Activated T-helper 17 cell treated with anti-CD3 and anti-CD28 coated beads, Interleukin-2, amount 50 U/mL, for 72 hours (primary cell): ENCODE measurements at regions not wholly inside any gene's neighbourhood (a gene's known extent, or its start where the extent isn't known, plus 50 kb on each side); places are given as distances from the start of the nearest gene placed in this dataset.
"Not testable (repeated sequence)": the region's sequence is repeated elsewhere in the genome, so short reads cannot be mapped to it uniquely, and the experiment has no call there.

Experiments
- ATAC-seq: fragments of 150-1000 bp; cut with Tn5 transposase; replicated peaks from 2 replicates; pipeline ENCODE4 v1.10.0; 2021; ENCODE audit warnings: mild to moderate bottlenecking, moderate library complexity
- H3K27ac Mint-ChIP-seq: one replicate; pipeline ENCODE4 v1.8.0; 2022; ENCODE audit warnings: mixed read lengths
- H3K27me3 Mint-ChIP-seq: one replicate; pipeline ENCODE4 v1.8.0; 2022; ENCODE audit warnings: mixed read lengths
- H3K36me3 Mint-ChIP-seq: one replicate; pipeline ENCODE4 v1.8.0; 2022; ENCODE audit warnings: low read depth, mild to moderate bottlenecking, mixed read lengths
- H3K4me1 Mint-ChIP-seq: one replicate; pipeline ENCODE4 v1.8.0; 2022; ENCODE audit warnings: mixed read lengths
- H3K4me3 Mint-ChIP-seq: one replicate; pipeline ENCODE4 v1.8.0; 2022; ENCODE audit warnings: mild to moderate bottlenecking, mixed read lengths
- H3K9me3 Mint-ChIP-seq: one replicate; pipeline ENCODE4 v1.8.0; 2022; ENCODE audit warnings: mixed read lengths

GRCh38 chr6:27775796-27776184 lies 136.4 kb downstream of the OR2B2 start:
- Mint-ChIP-seq H3K27ac (no peak overlapping the region), H3K9me3 (no peaks in the 10 kb centered on the region), H3K4me1 (no peaks in the 10 kb centered on the region), H3K36me3 (peaks cover 5% of the 10 kb centered on the region), H3K4me3 (no peak overlapping the region), H3K27me3 (peaks cover 10% of the 10 kb centered on the region)
- ATAC-seq: no peak

- H3K4me3 Mint-ChIP-seq, H3K27ac Mint-ChIP-seq, H3K36me3 Mint-ChIP-seq, ATAC-seq, H3K9me3 Mint-ChIP-seq, H3K4me1 Mint-ChIP-seq, H3K27me3 Mint-ChIP-seq: not testable (repeated sequence)
Observed at GRCh38 chr6:27775138-27775795, 136.9 kb downstream of the OR2B2 start.

- not testable (repeated sequence) for H3K4me3 Mint-ChIP-seq, H3K9me3 Mint-ChIP-seq, H3K4me1 Mint-ChIP-seq, H3K36me3 Mint-ChIP-seq, H3K27me3 Mint-ChIP-seq, H3K27ac Mint-ChIP-seq, ATAC-seq
Observed at GRCh38 chr6:27774264-27774600, 138.0 kb downstream of the OR2B2 start.

GRCh38 chr6:27773542-27774263 lies 138.5 kb downstream of the OR2B2 start:
- H3K36me3 Mint-ChIP-seq, H3K4me3 Mint-ChIP-seq, H3K4me1 Mint-ChIP-seq, H3K27ac Mint-ChIP-seq, H3K9me3 Mint-ChIP-seq, ATAC-seq, H3K27me3 Mint-ChIP-seq: not testable (repeated sequence)

- peak overlapping the region; percentile 14 for H3K27ac Mint-ChIP-seq
- H3K4me3 Mint-ChIP-seq: peak overlapping the region; percentile 51
- no peaks in the 10 kb centered on the region for H3K9me3 Mint-ChIP-seq
- H3K27me3 Mint-ChIP-seq: peaks cover 5% of the 10 kb centered on the region
- H3K36me3 Mint-ChIP-seq: peaks cover 2% of the 10 kb centered on the region
- H3K4me1 Mint-ChIP-seq: no peaks in the 10 kb centered on the region
- peak; percentile 98 for ATAC-seq
Observed at GRCh38 chr6:27772261-27773001, 139.8 kb downstream of the OR2B2 start.

- peaks cover 4% of the 10 kb centered on the region for H3K27me3 Mint-ChIP-seq
- ATAC-seq: no peak
- no peak overlapping the region for H3K27ac Mint-ChIP-seq
- H3K4me3 Mint-ChIP-seq: no peak overlapping the region
- no peaks in the 10 kb centered on the region for H3K9me3 Mint-ChIP-seq
- no peaks in the 10 kb centered on the region for H3K4me1 Mint-ChIP-seq
- no peaks in the 10 kb centered on the region for H3K36me3 Mint-ChIP-seq
Observed at GRCh38 chr6:27771235-27771634, 141.0 kb downstream of the OR2B2 start.

- Mint-ChIP-seq H3K9me3 (no peaks in the 10 kb centered on the region), H3K4me3 (no peak overlapping the region), H3K4me1 (no peaks in the 10 kb centered on the region), H3K36me3 (no peaks in the 10 kb centered on the region), H3K27me3 (peaks cover 4% of the 10 kb centered on the region), H3K27ac (no peak overlapping the region)
- ATAC-seq: no peak
Observed at GRCh38 chr6:27770724-27771123, 141.5 kb downstream of the OR2B2 start.

- Mint-ChIP-seq H3K9me3 (no peaks in the 10 kb centered on the region), H3K4me1 (no peaks in the 10 kb centered on the region)
Observed at GRCh38 chr6:27768556-27768955, 143.6 kb downstream of the OR2B2 start.

GRCh38 chr6:27767851-27768250 lies 144.3 kb downstream of the OR2B2 start:
- Mint-ChIP-seq H3K4me3 (no peak overlapping the region), H3K9me3 (no peaks in the 10 kb centered on the region), H3K36me3 (no peaks in the 10 kb centered on the region), H3K27ac (no peak overlapping the region), H3K27me3 (no peaks in the 10 kb centered on the region), H3K4me1 (no peaks in the 10 kb centered on the region)
- ATAC-seq: no peak

More at GRCh38 chr6:27768556-27768955, 143.6 kb downstream of the OR2B2 start:
- H3K36me3 Mint-ChIP-seq: no peaks in the 10 kb centered on the region
- H3K4me3 Mint-ChIP-seq: no peak overlapping the region
- no peaks in the 10 kb centered on the region for H3K27me3 Mint-ChIP-seq
- ATAC-seq: no peak
- H3K27ac Mint-ChIP-seq: no peak overlapping the region

- Mint-ChIP-seq H3K4me3 (no peak overlapping the region), H3K36me3 (no peaks in the 10 kb centered on the region), H3K27me3 (no peaks in the 10 kb centered on the region), H3K27ac (no peak overlapping the region), H3K4me1 (no peaks in the 10 kb centered on the region), H3K9me3 (no peaks in the 10 kb centered on the region)
- ATAC-seq: no peak
Observed at GRCh38 chr6:27766405-27766804, 145.8 kb downstream of the OR2B2 start.

- no peaks in the 10 kb centered on the region for H3K36me3 Mint-ChIP-seq
Observed at GRCh38 chr6:27765028-27765590, 147.1 kb downstream of the OR2B2 start.

GRCh38 chr6:27761391-27761790 lies 150.8 kb downstream of the OR2B2 start:
- Mint-ChIP-seq H3K4me3 (peak overlapping the region; percentile 72), H3K36me3 (no peaks in the 10 kb centered on the region), H3K27ac (peak overlapping the region; percentile 71), H3K4me1 (peaks cover 14% of the 10 kb centered on the region), H3K9me3 (no peaks in the 10 kb centered on the region), H3K27me3 (no peaks in the 10 kb centered on the region)
- ATAC-seq: peak; percentile 25

More at GRCh38 chr6:27765028-27765590, 147.1 kb downstream of the OR2B2 start:
- no peak overlapping the region for H3K4me3 Mint-ChIP-seq
- H3K27me3 Mint-ChIP-seq: no peaks in the 10 kb centered on the region
- H3K27ac Mint-ChIP-seq: no peak overlapping the region
- no peaks in the 10 kb centered on the region for H3K9me3 Mint-ChIP-seq
- H3K4me1 Mint-ChIP-seq: peaks cover 7% of the 10 kb centered on the region
- ATAC-seq: no peak

- Mint-ChIP-seq H3K4me1 (peaks cover 15% of the 10 kb centered on the region), H3K9me3 (no peaks in the 10 kb centered on the region), H3K4me3 (peak overlapping the region; percentile 72), H3K36me3 (no peaks in the 10 kb centered on the region), H3K27ac (peak overlapping the region; percentile 49), H3K27me3 (no peaks in the 10 kb centered on the region)
- peak; percentile 47 for ATAC-seq
Observed at GRCh38 chr6:27760464-27760863, 151.7 kb downstream of the OR2B2 start.

GRCh38 chr6:27759930-27760329 lies 152.3 kb downstream of the OR2B2 start:
- Mint-ChIP-seq H3K4me1 (peaks cover 18% of the 10 kb centered on the region), H3K4me3 (peak overlapping the region; percentile 72), H3K27ac (peak overlapping the region; percentile 49), H3K36me3 (no peaks in the 10 kb centered on the region), H3K27me3 (no peaks in the 10 kb centered on the region), H3K9me3 (no peaks in the 10 kb centered on the region)
- no peak for ATAC-seq

- Mint-ChIP-seq H3K4me1 (peaks cover 29% of the 10 kb centered on the region), H3K27me3 (no peaks in the 10 kb centered on the region)
Observed at GRCh38 chr6:27758491-27758890, 153.7 kb downstream of the OR2B2 start.

More at GRCh38 chr6:27758491-27758890, 153.7 kb downstream of the OR2B2 start:
- peak overlapping the region; percentile 83 for H3K4me3 Mint-ChIP-seq
- ATAC-seq: no peak
- no peaks in the 10 kb centered on the region for H3K9me3 Mint-ChIP-seq
- no peak overlapping the region for H3K27ac Mint-ChIP-seq
- H3K36me3 Mint-ChIP-seq: peaks cover 9% of the 10 kb centered on the region
